GM19463 (cell line): ENCODE measurements at regions not wholly inside any gene's neighbourhood (a gene's known extent, or its start where the extent isn't known, plus 50 kb on each side); places are given as distances from the start of the nearest gene placed in this dataset.
"Not testable (repeated sequence)": the region's sequence is repeated elsewhere in the genome, so short reads cannot be mapped to it uniquely, and the experiment has no call there.

Source experiments
- ATAC-seq: cut with Tn5 transposase; IDR thresholded peaks from one replicate; pipeline ENCODE4 v1.9.1; 2021; ENCODE audit warnings: mild to moderate bottlenecking, moderate library complexity; ENCODE audit not compliant: unreplicated experiment

- peak; percentile 76 for ATAC-seq
These were observed 229.7 kb downstream of the MRPS30 start for GRCh38 chr5:45038366-45038987.

- no peak for ATAC-seq
These were observed 233.5 kb downstream of the MRPS30 start for GRCh38 chr5:45042283-45042682.

GRCh38 chr5:45057564-45057963 is 248.8 kb downstream of the MRPS30 start:
- ATAC-seq, result no peak

GRCh38 chr5:45060724-45061123 is 252.0 kb downstream of the MRPS30 start:
- no peak for ATAC-seq

- no peak for ATAC-seq
These were observed 253.3 kb downstream of the MRPS30 start for GRCh38 chr5:45062044-45062443.

- ATAC-seq, result no peak
These were observed 272.3 kb downstream of the MRPS30 start for GRCh38 chr5:45081082-45081481.

GRCh38 chr5:45089870-45090269 is 281.1 kb downstream of the MRPS30 start:
- ATAC-seq, result no peak

- ATAC-seq, result no peak
These were observed 284.6 kb downstream of the MRPS30 start for GRCh38 chr5:45093377-45093776.

GRCh38 chr5:45094876-45095440 is 286.2 kb downstream of the MRPS30 start:
- no peak for ATAC-seq

- ATAC-seq, result peak; percentile 58
These were observed 289.7 kb downstream of the MRPS30 start for GRCh38 chr5:45098483-45098882.

- no peak for ATAC-seq
These were observed 292.4 kb downstream of the MRPS30 start for GRCh38 chr5:45101146-45101545.

- no peak for ATAC-seq
These were observed 296.8 kb downstream of the MRPS30 start for GRCh38 chr5:45105491-45105994.

- no peak for ATAC-seq
These were observed 300.3 kb downstream of the MRPS30 start for GRCh38 chr5:45109062-45109461.

- no peak for ATAC-seq
These were observed 300.9 kb downstream of the MRPS30 start for GRCh38 chr5:45109636-45110035.

- no peak for ATAC-seq
These were observed 301.7 kb downstream of the MRPS30 start for GRCh38 chr5:45110399-45110798.

GRCh38 chr5:45113726-45114125 is 305.0 kb downstream of the MRPS30 start:
- ATAC-seq, result no peak

GRCh38 chr5:45132972-45133371 is 324.2 kb downstream of the MRPS30 start:
- ATAC-seq, result no peak

GRCh38 chr5:45162974-45163373 is 354.2 kb downstream of the MRPS30 start:
- no peak for ATAC-seq

- no peak for ATAC-seq
These were observed 362.8 kb downstream of the MRPS30 start for GRCh38 chr5:45171563-45171962.

- not testable (repeated sequence) for ATAC-seq
These were observed 363.9 kb downstream of the MRPS30 start for GRCh38 chr5:45172634-45173033.

- no peak for ATAC-seq
These were observed 370.9 kb downstream of the MRPS30 start for GRCh38 chr5:45179686-45180085.

GRCh38 chr5:45189042-45189441 is 380.3 kb downstream of the MRPS30 start:
- ATAC-seq, result no peak

- ATAC-seq, result no peak
These were observed 380.7 kb downstream of the MRPS30 start for GRCh38 chr5:45189481-45189880.
